ENCODE measurements at regions not wholly inside any gene's neighbourhood (a gene's known extent, or its start where the extent isn't known, plus 50 kb on each side); places are given as distances from the start of the nearest gene placed in this dataset.

DNA sequence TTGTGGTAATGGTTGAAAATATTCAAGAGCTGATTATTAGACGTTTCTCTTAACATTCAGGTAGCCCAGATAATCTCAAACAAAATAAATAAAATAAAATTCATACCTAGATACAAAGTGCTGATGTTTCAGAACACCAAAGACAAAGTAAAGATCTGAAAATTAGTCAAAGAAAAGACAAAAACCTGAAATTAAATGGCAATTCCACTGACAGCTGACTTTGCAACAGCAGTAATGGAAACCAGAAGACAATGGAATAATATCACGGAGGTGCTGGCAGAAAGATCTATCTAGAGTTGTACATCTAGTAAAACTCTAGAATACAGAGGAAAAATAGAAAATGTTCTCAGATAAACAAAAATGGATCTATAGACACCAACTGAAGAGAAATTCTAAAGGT is 58.0 kb upstream of the IKZF1 start:
- TF ChIP-seq, protein P1, sequence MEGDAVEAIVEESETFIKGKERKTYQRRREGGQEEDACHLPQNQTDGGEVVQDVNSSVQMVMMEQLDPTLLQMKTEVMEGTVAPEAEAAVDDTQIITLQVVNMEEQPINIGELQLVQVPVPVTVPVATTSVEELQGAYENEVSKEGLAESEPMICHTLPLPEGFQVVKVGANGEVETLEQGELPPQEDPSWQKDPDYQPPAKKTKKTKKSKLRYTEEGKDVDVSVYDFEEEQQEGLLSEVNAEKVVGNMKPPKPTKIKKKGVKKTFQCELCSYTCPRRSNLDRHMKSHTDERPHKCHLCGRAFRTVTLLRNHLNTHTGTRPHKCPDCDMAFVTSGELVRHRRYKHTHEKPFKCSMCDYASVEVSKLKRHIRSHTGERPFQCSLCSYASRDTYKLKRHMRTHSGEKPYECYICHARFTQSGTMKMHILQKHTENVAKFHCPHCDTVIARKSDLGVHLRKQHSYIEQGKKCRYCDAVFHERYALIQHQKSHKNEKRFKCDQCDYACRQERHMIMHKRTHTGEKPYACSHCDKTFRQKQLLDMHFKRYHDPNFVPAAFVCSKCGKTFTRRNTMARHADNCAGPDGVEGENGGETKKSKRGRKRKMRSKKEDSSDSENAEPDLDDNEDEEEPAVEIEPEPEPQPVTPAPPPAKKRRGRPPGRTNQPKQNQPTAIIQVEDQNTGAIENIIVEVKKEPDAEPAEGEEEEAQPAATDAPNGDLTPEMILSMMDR (conservative IDR thresholded peaks at IDR 0.05; ENCODE audit: low read depth, low read length), result no peak
- TF ChIP-seq, protein P2, sequence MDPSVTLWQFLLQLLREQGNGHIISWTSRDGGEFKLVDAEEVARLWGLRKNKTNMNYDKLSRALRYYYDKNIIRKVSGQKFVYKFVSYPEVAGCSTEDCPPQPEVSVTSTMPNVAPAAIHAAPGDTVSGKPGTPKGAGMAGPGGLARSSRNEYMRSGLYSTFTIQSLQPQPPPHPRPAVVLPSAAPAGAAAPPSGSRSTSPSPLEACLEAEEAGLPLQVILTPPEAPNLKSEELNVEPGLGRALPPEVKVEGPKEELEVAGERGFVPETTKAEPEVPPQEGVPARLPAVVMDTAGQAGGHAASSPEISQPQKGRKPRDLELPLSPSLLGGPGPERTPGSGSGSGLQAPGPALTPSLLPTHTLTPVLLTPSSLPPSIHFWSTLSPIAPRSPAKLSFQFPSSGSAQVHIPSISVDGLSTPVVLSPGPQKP (IDR thresholded peaks at IDR 0.05; ENCODE audit: borderline replicate concordance, low read depth, low read length), result no peak
- TF ChIP-seq, protein P3, sequence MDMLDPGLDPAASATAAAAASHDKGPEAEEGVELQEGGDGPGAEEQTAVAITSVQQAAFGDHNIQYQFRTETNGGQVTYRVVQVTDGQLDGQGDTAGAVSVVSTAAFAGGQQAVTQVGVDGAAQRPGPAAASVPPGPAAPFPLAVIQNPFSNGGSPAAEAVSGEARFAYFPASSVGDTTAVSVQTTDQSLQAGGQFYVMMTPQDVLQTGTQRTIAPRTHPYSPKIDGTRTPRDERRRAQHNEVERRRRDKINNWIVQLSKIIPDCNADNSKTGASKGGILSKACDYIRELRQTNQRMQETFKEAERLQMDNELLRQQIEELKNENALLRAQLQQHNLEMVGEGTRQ (IDR thresholded peaks at IDR 0.05; ENCODE audit: low read depth, low read length), result no peak
- TF ChIP-seq FOS (IDR thresholded peaks at IDR 0.05; ENCODE audit: low read depth, low read length) (no peak), RAD21 (IDR thresholded peaks at IDR 0.05; ENCODE audit: low read length) (no peak), RFX5 (IDR thresholded peaks at IDR 0.05; ENCODE audit: low read depth, low read length) (no peak), NFE2L2 (IDR thresholded peaks at IDR 0.05; ENCODE audit: low read depth, low read length) (no peak), POLR2A (IDR thresholded peaks at IDR 0.05; ENCODE audit: low read depth, low read length) (no peak), BHLHE40 (IDR thresholded peaks at IDR 0.05; ENCODE audit: low read depth, low read length) (no peak), CEBPB (IDR thresholded peaks at IDR 0.05; ENCODE audit: low read depth, low read length) (no peak), RCOR1 (IDR thresholded peaks at IDR 0.05; ENCODE audit: insufficient replicate concordance, low read length) (no peak), MXI1 (IDR thresholded peaks at IDR 0.05; ENCODE audit: borderline replicate concordance, low read depth, low read length) (no peak), CHD1 (IDR thresholded peaks at IDR 0.05; ENCODE audit: low read depth, low read length) (no peak)
